Endothelial cell of umbilical vein (primary cell): ENCODE measurements at regions not wholly inside any gene's neighbourhood (a gene's known extent, or its start where the extent isn't known, plus 50 kb on each side); places are given as distances from the start of the nearest gene placed in this dataset.

Source experiments
- BruUV-seq: library from RNA; stranded (reverse); fragments of 400-500 nt; replicated peaks from 2 replicates; lab custom pipeline; 2021; lab: Mats Ljungman, UMichigan
- CTCF ChIA-PET: fragments of 300-600, 350-600 bp; sonication (Branson Sonifier 250); formaldehyde crosslinking; loops from one replicate; lab custom pipeline; 2021; ENCODE audit warnings: antibody characterized with exemption, inconsistent platforms; lab: Charles Lee
- POLR2A ChIA-PET: fragments of 300-600, 350-600 bp; sonication (Branson Sonifier 250); formaldehyde crosslinking; loops from one replicate; lab custom pipeline; 2021; ENCODE audit warnings: antibody characterized with exemption, inconsistent platforms; lab: Charles Lee
- DNase-seq: peaks from one replicate; pipeline ENCODE4 v3.0.0-alpha.2; 2011; ENCODE audit warnings: low read depth, low spot score
- FAIRE-seq: peaks from 2 replicates; lab custom pipeline; 2011; peaks lifted over from hg19 to GRCh38; lab: Jason Lieb, UNC
- H2AFZ ChIP-seq: 2 replicates; pipeline ENCODE4 v1.6.0; 2012; ENCODE audit warnings: low read depth, low read length, control low read depth, inconsistent platforms
- H3K27ac ChIP-seq: 2 replicates; pipeline ENCODE4 v1.5.1; 2011; ENCODE audit warnings: low read depth, mild to moderate bottlenecking, control low read depth, low read length, moderate library complexity; ENCODE audit not compliant: insufficient read depth
- H3K27me3 ChIP-seq, 2 experiments: 2 replicates each; pipeline versions ENCODE4 v1.6.0 to v1.6.1; 2011; ENCODE audit warnings: low read length in 2 of 2, mixed read lengths in 1 of 2; ENCODE audit not compliant: control insufficient read depth in 2 of 2, insufficient read depth in 2 of 2
- H3K36me3 ChIP-seq, 2 experiments: 2 replicates in 1 of 2; 3 replicates in 1 of 2; pipeline ENCODE4 v1.5.1; 2011; ENCODE audit warnings: low read length in 2 of 2, mild to moderate bottlenecking in 1 of 2, moderate library complexity in 1 of 2; ENCODE audit not compliant: control insufficient read depth in 2 of 2, insufficient read depth in 2 of 2; ENCODE audit errors: extremely low read depth in 1 of 2
- H3K4me1 ChIP-seq: 3 replicates; pipeline ENCODE4 v1.5.1; 2011; ENCODE audit warnings: mild to moderate bottlenecking, low read length; ENCODE audit not compliant: control insufficient read depth, insufficient read depth; ENCODE audit errors: extremely low read depth
- H3K4me2 ChIP-seq: 2 replicates; pipeline ENCODE4 v1.6.1; 2011; ENCODE audit warnings: low read length, control low read depth, mixed read lengths; ENCODE audit not compliant: insufficient read depth
- H3K4me3 ChIP-seq, 3 experiments: fragments of 200-600 bp in 1 of 3; sonication (generic), shearing (Covaris generic) in 1 of 3; replicated peaks in 1 of 3; 2 replicates each; pipeline ENCODE4 v1.5.1; 2011 to 2016; ENCODE audit warnings: control low read depth in 3 of 3, low read length in 3 of 3, mild to moderate bottlenecking in 2 of 3, inconsistent platforms in 1 of 3, low read depth in 1 of 3, moderate library complexity in 1 of 3; ENCODE audit not compliant: insufficient read depth in 1 of 3
- H3K79me2 ChIP-seq: 2 replicates; pipeline ENCODE4 v1.6.0; 2012; ENCODE audit warnings: low read length, inconsistent platforms; ENCODE audit not compliant: control insufficient read depth, insufficient read depth
- H3K9ac ChIP-seq: replicated peaks from 2 replicates; pipeline ENCODE3; 2011; ENCODE audit warnings: low read length, control low read depth; ENCODE audit not compliant: insufficient read depth; ENCODE audit errors: extremely low read depth
- H3K9me1 ChIP-seq: replicated peaks from 3 replicates; pipeline ENCODE4 v1.6.0; 2011; ENCODE audit warnings: mild to moderate bottlenecking, low read length; ENCODE audit not compliant: control insufficient read depth, insufficient read depth; ENCODE audit errors: extremely low read depth
- H3K9me3 ChIP-seq: replicated peaks from 2 replicates; pipeline ENCODE4 v1.5.1; 2012; ENCODE audit warnings: low read length, inconsistent platforms; ENCODE audit not compliant: control insufficient read depth, insufficient read depth
- H4K20me1 ChIP-seq: replicated peaks from 2 replicates; pipeline ENCODE3; 2011; ENCODE audit warnings: mild to moderate bottlenecking, low read length; ENCODE audit not compliant: control insufficient read depth, insufficient read depth; ENCODE audit errors: extremely low read depth
- CTCF ChIP-seq, 2 donors: IDR thresholded peaks; 1 replicate in 1 of 2; 2 replicates in 1 of 2; pipeline ENCODE4 v1.5.1; 2011; ENCODE audit warnings: low read length in 2 of 2, mild to moderate bottlenecking in 2 of 2, moderate library complexity in 2 of 2, control low read depth in 1 of 2, inconsistent platforms in 1 of 2, low read depth in 1 of 2; ENCODE audit not compliant: insufficient read depth in 1 of 2; ENCODE audit errors: extremely low read depth in 1 of 2
- EZH2 ChIP-seq: IDR thresholded peaks from 2 replicates; pipeline ENCODE4 v1.6.1; 2012; ENCODE audit warnings: borderline replicate concordance, low read depth, mild to moderate bottlenecking, moderate library complexity, low read length, inconsistent platforms; ENCODE audit not compliant: severe bottlenecking
- FOS ChIP-seq: IDR thresholded peaks from 2 replicates; pipeline ENCODE4 v1.6.1; 2011; ENCODE audit warnings: mild to moderate bottlenecking, low read length, moderate library complexity, borderline replicate concordance; ENCODE audit not compliant: insufficient read depth
- GATA2 ChIP-seq: IDR thresholded peaks from 2 replicates; pipeline ENCODE4 v1.7.0; 2011; ENCODE audit warnings: low read depth, mild to moderate bottlenecking, moderate library complexity, mixed read lengths, low read length; ENCODE audit not compliant: insufficient read length, insufficient read depth
- JUN ChIP-seq: IDR thresholded peaks from 2 replicates; pipeline ENCODE4 v1.6.1; 2011; ENCODE audit warnings: borderline replicate concordance, low read depth; ENCODE audit not compliant: insufficient read length, insufficient read depth
- MYC ChIP-seq: IDR thresholded peaks from one replicate; pipeline ENCODE4 v1.6.1; 2011; ENCODE audit warnings: mild to moderate bottlenecking, low read depth, low read length
- POLR2A ChIP-seq: IDR thresholded peaks from 2 replicates; pipeline ENCODE4 v1.6.1; 2012; ENCODE audit warnings: low read depth, mild to moderate bottlenecking, control low read depth, low read length
- POLR2AphosphoS5 ChIP-seq: IDR thresholded peaks from 2 replicates; pipeline ENCODE4 v1.6.1; 2012; ENCODE audit warnings: low read depth, mild to moderate bottlenecking, control low read depth, low read length, moderate library complexity; ENCODE audit not compliant: insufficient read depth
- dilution Hi-C: fragments of 300-500 bp; cut with MboI; formaldehyde crosslinking; loops from one replicate; pipeline ENCODE4 v1.15.0; 2019; ENCODE audit warnings: low sequenced_read_pairs; ENCODE audit not compliant: extremely low pct_ligation_motif_present
- intact Hi-C: fragments of 100-400 bp; cut with micrococcal nuclease; formaldehyde crosslinking; loops from one replicate; pipeline ENCODE4 v1.10.0; 2022
- TF ChIP-seq, protein P1 (sequence below): IDR thresholded peaks from 2 replicates; pipeline ENCODE4 v1.6.1; 2011; ENCODE audit not compliant: insufficient read depth, insufficient read length

DNA sequence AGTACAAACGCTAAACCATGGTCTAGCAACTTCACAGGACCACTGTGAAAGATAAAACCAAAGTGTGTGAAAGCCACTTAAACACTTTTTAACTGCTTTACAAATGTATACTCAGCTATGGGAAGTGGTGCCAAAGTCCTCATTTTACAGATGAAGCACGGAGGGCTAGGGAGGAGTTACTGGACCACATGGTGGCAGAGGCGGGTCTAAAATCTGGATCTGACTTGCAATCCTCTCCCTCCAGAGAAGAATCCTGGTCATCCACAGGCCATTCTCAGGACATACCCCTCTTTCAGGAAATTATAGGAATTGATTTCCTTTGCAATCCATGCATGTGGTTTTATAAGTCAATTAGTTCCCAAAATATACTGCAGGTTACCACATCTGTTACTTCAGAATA is 84.6 kb upstream of the GYPC start:
- Histone ChIP-seq H2AFZ (no peak overlapping the region), H3K27ac (no peak overlapping the region), H3K9me1 (no peaks in the 10 kb centered on the region), H4K20me1 (no peaks in the 10 kb centered on the region), H3K9me3 (no peaks in the 10 kb centered on the region), H3K27me3 (no peaks in the 10 kb centered on the region), H3K79me2 (no peaks in the 10 kb centered on the region), H3K4me3 (no peak overlapping the region), H3K9ac (no peak overlapping the region), H3K4me1 (no peaks in the 10 kb centered on the region), H3K36me3 (no peaks in the 10 kb centered on the region), H3K4me2 (no peak overlapping the region)
- TF ChIP-seq MYC (no peak), POLR2AphosphoS5 (no peak), GATA2 (no peak), FOS (no peak), EZH2 (no peak), CTCF (IDR thresholded peaks at IDR 0.05; ENCODE audit: extremely low read depth in 1 of 2, insufficient read depth in 1 of 2, low read depth in 1 of 2, low read length in 2 of 2) (no peak), POLR2A (no peak), JUN (no peak)
- TF ChIP-seq, protein P1, sequence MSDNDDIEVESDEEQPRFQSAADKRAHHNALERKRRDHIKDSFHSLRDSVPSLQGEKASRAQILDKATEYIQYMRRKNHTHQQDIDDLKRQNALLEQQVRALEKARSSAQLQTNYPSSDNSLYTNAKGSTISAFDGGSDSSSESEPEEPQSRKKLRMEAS = no peak
- no TSS peak for BruUV-seq
- DNase-seq (no peak), FAIRE-seq (no peak)
- dilution Hi-C loops = no loop called here
- CTCF ChIA-PET = no interaction called here
- intact Hi-C loops = no loop called here
- POLR2A ChIA-PET = no interaction called here
